ENCODE measurements at regions not wholly inside any gene's neighbourhood (a gene's known extent, or its start where the extent isn't known, plus 50 kb on each side); places are given as distances from the start of the nearest gene placed in this dataset.

DNA sequence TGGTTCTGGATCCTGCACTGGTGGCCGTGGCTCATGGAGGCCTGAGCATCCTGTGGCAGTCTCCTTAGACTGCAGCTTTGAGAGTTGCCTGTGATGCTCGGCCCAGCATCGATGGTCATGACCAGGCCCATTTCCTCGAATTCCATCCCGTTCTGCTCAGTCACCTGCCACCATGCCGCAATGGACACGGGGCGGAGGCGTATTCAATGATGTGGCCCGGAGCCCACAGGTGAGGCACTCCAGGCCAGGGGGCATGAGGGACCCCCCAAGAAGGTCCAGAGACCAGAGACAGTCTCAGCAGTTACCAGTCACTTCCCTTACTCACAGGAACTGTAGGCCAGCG lies 53.6 kb downstream of the SHANK2 start:
- no peak for DNase-seq (ENCODE audit: extremely low spot score, unreplicated experiment)
- no peaks in the 10 kb centered on the region for H3K9me3 Mint-ChIP-seq

DNA sequence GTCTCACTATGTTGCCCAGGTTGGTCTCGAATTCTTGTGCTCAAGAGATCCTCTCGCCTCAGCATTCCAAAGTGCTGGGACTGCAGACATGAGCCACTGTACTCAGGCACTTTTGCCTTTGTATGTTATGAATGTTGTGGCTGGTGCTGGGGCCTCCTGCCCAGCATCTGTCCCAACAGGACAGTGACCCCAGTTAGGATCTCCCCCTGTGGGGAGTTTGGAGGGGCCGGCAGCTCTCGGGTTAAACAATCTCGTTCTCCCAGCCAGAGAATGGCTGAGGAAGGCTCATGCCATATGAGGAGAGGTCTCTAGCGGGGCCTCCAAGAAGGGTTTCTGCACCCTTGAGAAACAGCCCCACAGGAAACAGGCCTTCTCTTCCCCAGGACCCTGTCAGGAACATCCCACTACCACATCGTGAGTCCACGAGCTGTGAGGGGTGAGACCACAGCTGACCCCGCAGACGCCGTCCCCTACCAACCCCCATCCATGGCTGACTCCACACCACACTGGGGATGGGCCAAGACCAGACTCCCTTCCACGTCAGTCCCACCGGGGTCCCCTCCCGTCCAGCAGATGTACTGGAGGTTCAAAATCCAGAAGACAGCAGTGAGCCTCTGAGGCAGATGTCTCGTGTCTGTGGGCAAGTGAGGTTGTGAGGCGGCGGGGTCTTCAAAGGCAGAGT lies 54.1 kb downstream of the SHANK2 start:
- TF ChIP-seq, protein P1, sequence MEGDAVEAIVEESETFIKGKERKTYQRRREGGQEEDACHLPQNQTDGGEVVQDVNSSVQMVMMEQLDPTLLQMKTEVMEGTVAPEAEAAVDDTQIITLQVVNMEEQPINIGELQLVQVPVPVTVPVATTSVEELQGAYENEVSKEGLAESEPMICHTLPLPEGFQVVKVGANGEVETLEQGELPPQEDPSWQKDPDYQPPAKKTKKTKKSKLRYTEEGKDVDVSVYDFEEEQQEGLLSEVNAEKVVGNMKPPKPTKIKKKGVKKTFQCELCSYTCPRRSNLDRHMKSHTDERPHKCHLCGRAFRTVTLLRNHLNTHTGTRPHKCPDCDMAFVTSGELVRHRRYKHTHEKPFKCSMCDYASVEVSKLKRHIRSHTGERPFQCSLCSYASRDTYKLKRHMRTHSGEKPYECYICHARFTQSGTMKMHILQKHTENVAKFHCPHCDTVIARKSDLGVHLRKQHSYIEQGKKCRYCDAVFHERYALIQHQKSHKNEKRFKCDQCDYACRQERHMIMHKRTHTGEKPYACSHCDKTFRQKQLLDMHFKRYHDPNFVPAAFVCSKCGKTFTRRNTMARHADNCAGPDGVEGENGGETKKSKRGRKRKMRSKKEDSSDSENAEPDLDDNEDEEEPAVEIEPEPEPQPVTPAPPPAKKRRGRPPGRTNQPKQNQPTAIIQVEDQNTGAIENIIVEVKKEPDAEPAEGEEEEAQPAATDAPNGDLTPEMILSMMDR (conservative IDR thresholded peaks at IDR 0.05), result no peak
- Mint-ChIP-seq H3K27ac (no peak overlapping the region), H3K9me3 (no peaks in the 10 kb centered on the region), H3K4me3 (no peak overlapping the region), H3K4me1 (ENCODE audit: unreplicated experiment) (peaks cover 15% of the 10 kb centered on the region), H3K27me3 (no peaks in the 10 kb centered on the region), H3K36me3 (no peaks in the 10 kb centered on the region)
- DNase-seq (ENCODE audit: extremely low spot score, unreplicated experiment), result no peak

More for the DNA sequence above, 53.6 kb downstream of the SHANK2 start:
- Mint-ChIP-seq H3K36me3 (no peaks in the 10 kb centered on the region), H3K4me3 (no peak overlapping the region), H3K27me3 (no peaks in the 10 kb centered on the region), H3K27ac (no peak overlapping the region), H3K4me1 (ENCODE audit: unreplicated experiment) (peaks cover 15% of the 10 kb centered on the region)
- TF ChIP-seq, protein P1 (conservative IDR thresholded peaks at IDR 0.05), result no peak

DNA sequence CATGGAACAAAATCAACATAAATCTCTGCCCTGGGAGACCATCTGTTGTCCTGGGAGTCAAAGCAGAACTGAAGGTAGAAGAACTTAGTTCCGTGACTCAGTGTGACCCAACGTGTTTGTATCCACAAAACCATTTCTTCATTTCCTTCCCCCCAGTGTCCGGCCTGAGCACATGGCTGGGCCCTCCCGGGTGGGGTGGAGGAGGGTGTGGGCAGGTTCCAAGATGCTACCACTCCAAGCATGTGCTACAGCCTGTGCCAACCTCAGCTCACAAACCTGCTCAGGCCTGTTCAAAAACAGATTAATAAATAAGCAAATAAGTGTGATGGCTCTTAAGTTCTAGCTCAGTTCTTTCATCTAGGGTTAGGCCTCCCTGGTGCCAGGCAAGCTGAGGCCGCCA lies 55.3 kb downstream of the SHANK2 start:
- DNase-seq (ENCODE audit: extremely low spot score, unreplicated experiment), result no peak
- Mint-ChIP-seq H3K9me3 (no peaks in the 10 kb centered on the region), H3K4me3 (no peak overlapping the region), H3K27ac (no peak overlapping the region), H3K36me3 (no peaks in the 10 kb centered on the region), H3K4me1 (ENCODE audit: unreplicated experiment) (peaks cover 19% of the 10 kb centered on the region), H3K27me3 (no peaks in the 10 kb centered on the region)
- TF ChIP-seq, protein P1 (conservative IDR thresholded peaks at IDR 0.05), result no peak

DNA sequence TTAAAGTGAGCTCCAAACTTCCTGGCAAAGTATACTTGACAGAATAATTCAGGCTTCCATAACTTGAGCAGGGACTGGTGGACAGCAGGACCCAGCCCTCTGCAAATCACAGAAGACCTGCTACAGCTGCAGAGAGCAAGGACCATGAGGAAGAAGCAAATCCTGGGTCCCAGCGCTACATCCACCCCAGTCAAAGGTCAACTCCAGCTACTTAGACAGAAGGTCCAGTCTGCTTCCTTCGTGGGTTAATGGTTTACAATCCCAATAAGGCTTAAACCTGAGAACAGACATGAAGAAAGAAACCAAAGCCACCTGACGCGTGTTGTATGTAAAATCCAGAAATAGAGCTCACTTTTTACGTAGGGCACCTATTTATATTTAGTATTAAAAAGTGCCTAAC lies 57.7 kb downstream of the SHANK2 start:
- peaks cover 12% of the 10 kb centered on the region for H3K4me1 Mint-ChIP-seq (ENCODE audit: unreplicated experiment)
- H3K36me3 Mint-ChIP-seq, result no peaks in the 10 kb centered on the region
- no peaks in the 10 kb centered on the region for H3K9me3 Mint-ChIP-seq
- no peaks in the 10 kb centered on the region for H3K27me3 Mint-ChIP-seq
- H3K27ac Mint-ChIP-seq, result no peak overlapping the region
- no peak for DNase-seq (ENCODE audit: extremely low spot score, unreplicated experiment)
- TF ChIP-seq, protein P1 (conservative IDR thresholded peaks at IDR 0.05), result no peak
- no peak overlapping the region for H3K4me3 Mint-ChIP-seq

DNA sequence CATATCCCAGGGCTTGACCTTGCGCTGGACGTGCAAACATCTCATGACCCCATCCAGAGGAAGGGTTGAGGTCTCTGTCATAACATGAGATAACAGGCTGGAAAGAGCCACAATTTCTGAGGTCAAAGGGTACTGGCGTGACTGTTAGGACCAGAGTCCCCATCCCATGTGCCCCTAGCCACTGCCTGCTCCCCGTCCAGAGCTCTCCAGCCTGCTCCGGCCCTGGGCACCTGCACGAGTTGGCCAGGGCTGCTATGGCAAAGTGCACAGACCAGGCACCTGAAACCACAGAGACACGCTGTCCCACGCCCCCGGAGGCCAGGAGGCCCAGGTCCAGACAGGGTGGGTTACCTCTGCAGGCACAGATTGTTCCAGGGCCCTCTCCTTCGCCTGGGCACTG lies 58.9 kb downstream of the SHANK2 start:
- no peaks in the 10 kb centered on the region for H3K9me3 Mint-ChIP-seq
- H3K4me3 Mint-ChIP-seq, result no peak overlapping the region
- no peaks in the 10 kb centered on the region for H3K36me3 Mint-ChIP-seq
- TF ChIP-seq, protein P1 (conservative IDR thresholded peaks at IDR 0.05), result no peak
- no peak for DNase-seq (ENCODE audit: extremely low spot score, unreplicated experiment)
- no peak overlapping the region for H3K27ac Mint-ChIP-seq
- no peaks in the 10 kb centered on the region for H3K27me3 Mint-ChIP-seq
- H3K4me1 Mint-ChIP-seq (ENCODE audit: unreplicated experiment), result peaks cover 5% of the 10 kb centered on the region

DNA sequence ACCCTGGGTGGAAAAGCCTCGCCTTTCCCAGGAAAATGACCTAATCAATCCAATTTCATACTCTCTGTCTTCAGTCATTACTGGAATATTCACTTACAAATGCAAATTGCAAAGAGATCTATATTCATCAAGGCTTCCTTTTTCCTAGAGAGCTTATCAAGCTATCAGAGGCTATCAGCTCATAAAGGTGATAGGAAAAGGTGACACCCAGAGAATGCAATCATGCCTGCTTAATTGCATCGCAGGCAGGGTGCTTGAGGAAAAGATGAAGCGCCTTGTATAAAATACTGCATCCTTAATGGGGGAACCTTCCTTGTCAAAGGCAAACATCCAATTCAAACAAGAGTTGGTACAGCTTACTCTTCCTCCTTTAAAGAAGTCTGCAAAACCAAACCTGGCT lies 59.7 kb downstream of the SHANK2 start:
- TF ChIP-seq, protein P1 (conservative IDR thresholded peaks at IDR 0.05), result no peak
- peaks cover 5% of the 10 kb centered on the region for H3K4me1 Mint-ChIP-seq (ENCODE audit: unreplicated experiment)
- no peak overlapping the region for H3K4me3 Mint-ChIP-seq
- H3K36me3 Mint-ChIP-seq, result no peaks in the 10 kb centered on the region
- no peaks in the 10 kb centered on the region for H3K27me3 Mint-ChIP-seq
- no peak overlapping the region for H3K27ac Mint-ChIP-seq
- DNase-seq (ENCODE audit: extremely low spot score, unreplicated experiment), result no peak
- H3K9me3 Mint-ChIP-seq, result no peaks in the 10 kb centered on the region
